GM23338 (cell line): ENCODE measurements at regions not wholly inside any gene's neighbourhood (a gene's known extent, or its start where the extent isn't known, plus 50 kb on each side); places are given as distances from the start of the nearest gene placed in this dataset.
A peak's percentile ranks its signal among the peaks of the same experiment; 100 is the strongest.

Experiments used
- ATAC-seq: fragments of 200-7000 bp; cut with Tn5 transposase; 3 replicates; pipeline ENCODE4 v1.9.1; 2020
- DNase-seq: peaks from one replicate; pipeline ENCODE4 v3.0.0-alpha.2; 2015; ENCODE audit warnings: low spot score
- H2AFZ ChIP-seq: fragments of 200-600 bp; sonication (generic); 2 replicates; pipeline ENCODE4 v1.8.0; 2016; ENCODE audit warnings: antibody characterized with exemption, mild to moderate bottlenecking, moderate library complexity
- H3F3A ChIP-seq: fragments of 200-600 bp; sonication (generic); replicated peaks from 2 replicates; pipeline ENCODE4 v1.8.0; 2017; ENCODE audit warnings: antibody characterized with exemption, mixed run types, low read depth
- H3K27ac ChIP-seq: fragments of 200-600 bp; sonication (generic); 2 replicates; pipeline ENCODE4 v1.6.1; 2016; ENCODE audit warnings: low read depth
- H3K27me3 ChIP-seq: fragments of 200-600 bp; sonication (generic); 2 replicates; pipeline ENCODE4 v1.8.0; 2016; ENCODE audit warnings: mild to moderate bottlenecking, mixed run types, moderate library complexity; ENCODE audit not compliant: insufficient read depth
- H3K36me3 ChIP-seq: fragments of 200-600 bp; sonication (generic); 2 replicates; pipeline ENCODE4 v1.8.0; 2016; ENCODE audit warnings: mild to moderate bottlenecking; ENCODE audit not compliant: insufficient read depth
- H3K4me1 ChIP-seq: fragments of 200-600 bp; sonication (generic); 2 replicates; pipeline ENCODE4 v1.8.0; 2016; ENCODE audit warnings: mild to moderate bottlenecking, moderate library complexity; ENCODE audit not compliant: insufficient read depth
- H3K4me2 ChIP-seq: fragments of 200-600 bp; sonication (generic); 2 replicates; pipeline ENCODE4 v1.7.1; 2017; ENCODE audit warnings: mixed run types
- H3K4me3 ChIP-seq: fragments of 200-600 bp; sonication (generic); 2 replicates; pipeline ENCODE4 v1.6.1; 2016; ENCODE audit warnings: mixed run types
- H3K79me2 ChIP-seq: fragments of 200-600 bp; sonication (generic); replicated peaks from 2 replicates; pipeline ENCODE4 v1.8.0; 2017; ENCODE audit warnings: mild to moderate bottlenecking; ENCODE audit not compliant: insufficient read depth
- H3K9me2 ChIP-seq: fragments of 200-600 bp; sonication (generic); 2 replicates; pipeline ENCODE4 v1.8.0; 2017; ENCODE audit not compliant: insufficient read depth
- H4K20me1 ChIP-seq: fragments of 200-600 bp; sonication (generic); replicated peaks from 2 replicates; pipeline ENCODE4 v1.8.0; 2017; ENCODE audit warnings: mild to moderate bottlenecking; ENCODE audit not compliant: insufficient read depth
- H3K27ac Mint-ChIP-seq: 2 replicates; pipeline ENCODE4 v1.8.0; 2020; ENCODE audit warnings: inconsistent platforms, mild to moderate bottlenecking, moderate library complexity, mixed read lengths
- H3K27me3 Mint-ChIP-seq: 3 replicates; pipeline ENCODE4 v1.8.0; 2022; ENCODE audit warnings: low read depth, mild to moderate bottlenecking, moderate library complexity, mixed read lengths, inconsistent platforms; ENCODE audit not compliant: insufficient read depth, poor library complexity
- H3K36me3 Mint-ChIP-seq: 3 replicates; pipeline ENCODE4 v1.8.0; 2021; ENCODE audit warnings: low read depth, mild to moderate bottlenecking, inconsistent platforms, moderate library complexity, mixed read lengths
- H3K4me1 Mint-ChIP-seq: 3 replicates; pipeline ENCODE4 v1.8.0; 2020; ENCODE audit warnings: mild to moderate bottlenecking, inconsistent platforms, mixed read lengths
- H3K4me3 Mint-ChIP-seq: 3 replicates; pipeline ENCODE4 v1.8.0; 2021; ENCODE audit warnings: moderate library complexity, mild to moderate bottlenecking, inconsistent platforms, mixed read lengths
- H3K9me3 Mint-ChIP-seq: 3 replicates; pipeline ENCODE4 v1.8.0; 2020; ENCODE audit warnings: moderate library complexity, mild to moderate bottlenecking, inconsistent platforms, mixed read lengths
- CTCF ChIP-seq, 2 experiments: fragments of 200-600 bp in 1 of 2; sonication (generic) in 1 of 2; conservative IDR thresholded peaks; 2 replicates each; pipeline versions ENCODE4 v1.5.1 to v1.6.1; 2016 to 2017; ENCODE audit warnings: antibody characterized with exemption in 2 of 2, low read depth in 2 of 2, mild to moderate bottlenecking in 2 of 2, moderate library complexity in 1 of 2
- ETS1 ChIP-seq: IDR thresholded peaks from 2 replicates; pipeline ENCODE4 v1.6.1; 2016; ENCODE audit warnings: antibody characterized with exemption
- NANOG ChIP-seq: IDR thresholded peaks from 2 replicates; pipeline ENCODE4 v1.6.1; 2016; ENCODE audit warnings: antibody characterized with exemption, borderline replicate concordance
- REST ChIP-seq: IDR thresholded peaks from one replicate; pipeline ENCODE4 v1.6.1; 2018; ENCODE audit warnings: antibody characterized with exemption; ENCODE audit not compliant: unreplicated experiment
- STAT1 ChIP-seq: IDR thresholded peaks from one replicate; pipeline ENCODE4 v1.6.1; 2016; ENCODE audit warnings: antibody characterized with exemption; ENCODE audit not compliant: unreplicated experiment
- ZNF331 ChIP-seq: fragments of 250-450 bp; sonication (Bioruptor Pico); IDR thresholded peaks from 2 replicates; pipeline ENCODE4 v1.5.0; 2020; ENCODE audit warnings: low read depth, mild to moderate bottlenecking, moderate library complexity

GRCh38 chr2:193583638-193584400 is 1389.1 kb upstream of the TMEFF2 start:
- Histone ChIP-seq H3F3A (no peaks in the 10 kb centered on the region), H3K4me2 (no peak overlapping the region), H3K27ac (no peak overlapping the region), H4K20me1 (no peaks in the 10 kb centered on the region; the same call in 1 of the 2 replicates), H3K27me3 (no peaks in the 10 kb centered on the region), H3K79me2 (no peaks in the 10 kb centered on the region), H2AFZ (no peak overlapping the region), H3K36me3 (no peaks in the 10 kb centered on the region), H3K4me1 (peaks cover 4% of the 10 kb centered on the region; the same call in 1 of the 2 replicates), H3K4me3 (no peak overlapping the region), H3K9me2 (no peaks in the 10 kb centered on the region)
- DNase-seq = peak; percentile 79
- Mint-ChIP-seq H3K36me3 (no peaks in the 10 kb centered on the region), H3K27ac (peak overlapping the region; percentile 64; the same call in 1 of the 2 replicates), H3K4me1 (no peaks in the 10 kb centered on the region), H3K27me3 (no peaks in the 10 kb centered on the region), H3K9me3 (no peaks in the 10 kb centered on the region), H3K4me3 (no peak overlapping the region)
- peak; percentile 94 for ATAC-seq
- TF ChIP-seq CTCF (conservative IDR thresholded peaks at IDR 0.05; ENCODE audit: low read depth in 2 of 2) (peak; percentile 59 to 90), STAT1 (no peak)

- Mint-ChIP-seq H3K4me3 (no peak overlapping the region), H3K27me3 (peaks cover 1% of the 10 kb centered on the region), H3K36me3 (no peaks in the 10 kb centered on the region), H3K27ac (no peak overlapping the region), H3K4me1 (no peaks in the 10 kb centered on the region), H3K9me3 (no peaks in the 10 kb centered on the region)
- Histone ChIP-seq H3K27me3 (no peaks in the 10 kb centered on the region), H3K4me1 (peaks cover 4% of the 10 kb centered on the region; the same call in 1 of the 2 replicates), H3K79me2 (no peaks in the 10 kb centered on the region), H3K4me2 (no peak overlapping the region), H3K36me3 (no peaks in the 10 kb centered on the region), H3F3A (no peaks in the 10 kb centered on the region), H3K9me2 (no peaks in the 10 kb centered on the region), H3K4me3 (no peak overlapping the region), H3K27ac (no peak overlapping the region), H4K20me1 (no peaks in the 10 kb centered on the region; the same call in 1 of the 2 replicates), H2AFZ (no peak overlapping the region)
- DNase-seq (no peak), ATAC-seq (no peak)
- TF ChIP-seq REST (no peak), NANOG (no peak), CTCF (conservative IDR thresholded peaks at IDR 0.05; ENCODE audit: low read depth in 2 of 2) (no peak), ZNF331 (CRISPR knock-in tag) (no peak), ETS1 (no peak), STAT1 (no peak)
Observed at GRCh38 chr2:193581807-193582206, 1387.1 kb upstream of the TMEFF2 start.
